Sciatic nerve (tissue), 2 donors: ENCODE measurements at regions not wholly inside any gene's neighbourhood (a gene's known extent, or its start where the extent isn't known, plus 50 kb on each side); places are given as distances from the start of the nearest gene placed in this dataset.
A peak's percentile ranks its signal among the peaks of the same experiment; 100 is the strongest.
"Not testable (repeated sequence)": the region's sequence is repeated elsewhere in the genome, so short reads cannot be mapped to it uniquely, and the experiment has no call there.

Experiments
- ATAC-seq: fragments of 200-7000 bp; cut with Tn5 transposase; one replicate; pipeline ENCODE4 v1.9.1; 2020; ENCODE audit warnings: mild to moderate bottlenecking, moderate library complexity
- DNase-seq: peaks from one replicate; pipeline ENCODE4 v3.0.0-alpha.2; 2020; ENCODE audit warnings: low spot score
- intact Hi-C: fragments of 100-400 bp; cut with DNase I; formaldehyde crosslinking; loops from one replicate; pipeline ENCODE4 v1.14.2; 2022
- donor health status: DM: no; HTN: no; CAD: no.
- donor health status: DM: no; HTN: no; CAD: no.

DNA sequence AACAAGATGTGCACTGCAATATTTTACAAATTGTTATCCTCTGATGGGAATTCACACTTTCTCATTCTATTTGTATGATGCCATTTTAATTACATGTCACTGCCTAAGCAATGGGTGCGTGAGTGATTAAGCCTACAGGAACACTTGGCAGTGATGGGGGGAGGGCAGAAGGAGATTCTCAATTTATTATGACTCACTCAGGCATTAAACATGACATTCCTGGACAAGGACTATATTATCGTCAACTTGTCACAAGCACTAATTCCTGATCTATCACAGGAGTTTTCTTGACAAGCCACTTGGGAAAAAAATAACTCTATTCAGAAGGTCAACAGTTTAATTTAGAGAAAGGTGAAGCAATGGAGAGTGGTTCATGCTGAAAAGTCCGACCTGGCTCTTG, 556.8 kb downstream of the NSUN3 start:
- intact Hi-C loops: no loop called here
- DNase-seq: no peak
- ATAC-seq: no peak

DNA sequence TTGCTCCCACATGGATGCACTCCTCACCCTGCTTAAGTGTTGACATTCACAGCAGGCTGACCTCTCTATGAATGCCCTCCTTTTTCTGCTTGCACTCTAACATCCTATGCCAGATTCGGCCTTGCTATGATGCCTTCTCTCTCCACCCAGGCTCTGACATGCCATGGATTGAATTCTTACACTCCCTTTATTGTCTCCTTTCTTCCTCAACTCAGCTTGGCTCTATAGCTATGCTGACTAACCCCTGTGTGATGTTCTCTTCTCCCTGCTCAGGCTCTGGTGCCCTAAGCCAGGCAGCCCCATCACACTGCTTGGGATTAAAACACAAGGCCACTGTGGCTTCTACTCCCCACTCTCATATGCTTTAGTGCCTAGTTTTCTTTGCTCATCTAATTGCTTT, 563.7 kb downstream of the NSUN3 start:
- DNase-seq (no peak), ATAC-seq (peak; percentile 34)
- intact Hi-C loops: no loop called here

DNA sequence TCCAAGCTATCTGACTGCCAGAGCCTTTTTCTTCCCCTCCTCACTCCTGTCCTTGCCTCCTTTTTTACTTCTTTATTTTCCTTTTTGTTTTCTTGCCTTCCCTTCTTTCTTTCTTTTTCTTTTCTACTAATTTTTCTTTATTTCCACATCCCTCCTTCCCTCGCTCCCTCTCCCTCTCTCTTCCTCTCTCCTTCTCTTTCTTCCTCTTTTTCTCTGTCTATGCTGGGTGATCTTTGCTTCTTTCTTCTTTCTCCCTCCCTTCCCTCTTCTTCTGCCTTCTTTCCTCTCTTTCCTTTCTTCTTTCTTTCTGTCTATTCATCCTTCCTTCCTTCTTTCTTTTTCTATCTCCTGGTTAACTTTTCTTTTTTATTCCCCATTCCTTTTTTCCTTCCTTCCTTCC, 564.8 kb downstream of the NSUN3 start:
- intact Hi-C loops: no loop called here
- no peak for DNase-seq
- ATAC-seq: no peak

DNA sequence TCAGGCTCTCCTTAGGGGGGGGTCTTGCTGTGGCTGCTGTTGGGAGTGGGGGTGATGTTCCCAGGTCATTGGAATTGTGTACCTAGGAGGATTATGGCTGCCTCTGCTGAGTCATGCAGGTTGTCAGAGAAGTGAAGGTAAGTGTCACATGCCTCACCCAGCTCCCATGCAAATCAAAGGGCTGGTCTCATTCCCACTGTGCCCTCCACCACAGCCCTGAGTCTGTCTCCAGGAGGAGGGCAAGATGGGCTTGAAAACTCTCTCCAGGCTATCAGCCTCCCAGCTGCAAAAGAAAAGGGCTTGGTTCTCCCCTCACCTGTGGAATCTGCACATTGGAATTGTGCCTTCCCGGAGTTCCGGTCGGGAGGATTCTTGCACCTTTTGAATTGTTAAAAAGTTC, 580.5 kb downstream of the NSUN3 start:
- no peak for DNase-seq
- ATAC-seq: no peak
- intact Hi-C loops: no loop called here

DNA sequence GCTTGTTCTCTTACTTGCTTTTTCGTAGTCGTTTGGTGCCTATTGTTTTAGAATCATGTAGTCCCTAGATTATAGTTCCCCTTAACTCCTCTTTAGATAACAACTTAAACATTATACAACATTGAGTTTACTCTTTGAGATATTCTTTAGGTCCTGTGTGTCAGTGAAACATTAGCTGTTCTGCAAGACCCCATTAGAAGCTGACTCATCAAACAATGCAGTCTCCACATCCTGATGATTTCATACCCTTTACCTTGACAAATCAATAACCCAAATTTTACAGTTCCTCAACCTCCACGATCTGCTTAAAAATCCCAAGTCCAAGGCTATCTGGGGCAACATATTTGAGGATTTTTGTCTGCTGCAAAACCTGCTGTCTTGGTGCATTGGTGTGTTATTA, 582.9 kb downstream of the NSUN3 start:
- ATAC-seq: no peak
- no peak for DNase-seq
- intact Hi-C loops: no loop called here

DNA sequence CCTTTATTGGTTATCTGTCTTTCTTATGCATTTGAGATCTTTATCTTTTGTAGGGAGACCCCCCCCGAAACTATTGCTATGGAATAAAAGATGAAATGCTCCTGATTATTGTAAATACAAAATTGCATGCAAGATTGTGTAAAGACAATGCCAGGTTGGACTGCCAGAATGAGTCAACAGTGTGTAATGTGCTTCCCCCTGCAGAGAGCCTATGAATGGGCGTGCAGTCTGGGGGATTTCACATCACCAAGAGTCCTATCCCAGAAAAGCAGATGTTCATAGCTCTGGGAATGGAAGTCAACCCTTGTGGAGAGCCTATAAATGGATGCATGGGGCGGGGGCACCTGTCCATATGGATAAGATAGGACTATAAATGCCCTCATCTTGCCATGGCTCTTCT, 584.3 kb downstream of the NSUN3 start:
- intact Hi-C loops: no loop called here
- ATAC-seq (no peak), DNase-seq (no peak)

DNA sequence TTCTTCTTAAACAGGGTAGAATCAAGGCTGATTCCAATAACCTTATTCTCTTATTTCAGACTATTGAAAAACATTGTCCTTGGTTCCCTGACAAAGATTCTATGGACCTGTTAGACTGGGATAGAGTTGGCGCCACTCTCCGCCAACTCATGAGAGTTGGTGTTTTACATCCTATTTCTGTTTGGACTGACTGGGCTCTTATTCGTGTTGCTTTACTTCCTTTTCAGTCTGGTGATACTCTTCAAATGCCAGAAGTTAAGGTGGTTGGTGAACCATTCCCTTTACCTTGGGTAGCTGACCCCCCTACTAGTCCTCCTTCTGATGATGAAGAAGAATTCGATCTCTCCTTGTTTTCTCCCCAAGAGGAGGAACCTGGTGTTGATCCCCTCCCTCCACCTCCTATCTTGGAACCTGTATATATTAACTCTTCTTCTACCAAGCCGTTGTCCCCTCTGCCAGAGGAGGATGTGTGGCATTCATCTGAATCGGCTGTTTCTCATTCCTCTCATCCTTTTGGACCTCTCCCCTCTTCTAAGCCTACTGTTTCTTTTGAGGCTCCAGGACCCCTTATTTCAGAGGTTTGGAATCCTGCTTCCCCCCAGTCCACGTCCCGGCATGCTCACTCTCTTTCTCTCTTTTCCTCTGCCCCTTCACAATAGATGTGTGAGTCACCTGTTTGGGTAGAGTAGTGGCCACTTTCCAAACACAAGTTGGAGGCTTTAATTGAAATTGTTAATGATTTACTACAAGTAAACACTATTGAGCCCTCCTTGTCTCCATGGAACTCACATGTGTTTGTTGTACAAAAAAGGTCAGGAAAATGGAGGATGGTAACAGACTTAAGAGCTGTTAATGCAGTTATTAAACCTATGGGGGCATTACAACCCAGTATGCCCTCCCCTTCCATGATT, 585.7 kb downstream of the NSUN3 start:
- not testable (repeated sequence) for ATAC-seq

DNA sequence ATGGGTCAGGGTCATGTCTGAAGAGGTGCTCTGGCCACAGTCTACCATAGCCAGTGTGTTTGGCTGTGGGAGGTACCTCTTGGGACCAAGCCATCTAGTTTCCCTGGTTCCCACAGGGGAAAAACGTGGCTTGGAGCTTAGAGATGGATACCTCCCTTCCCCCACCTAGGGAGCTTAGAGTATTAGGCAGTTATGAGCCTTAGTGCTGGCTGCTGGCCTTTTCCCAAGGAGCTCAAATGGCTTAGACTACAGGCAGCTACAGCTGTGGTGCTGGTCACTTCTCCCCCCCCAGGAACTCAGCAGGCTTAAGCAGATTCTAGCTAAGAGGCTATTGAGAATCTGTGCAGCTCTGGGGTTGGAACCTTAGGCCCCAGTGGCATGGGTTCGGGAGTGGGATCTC, 591.2 kb downstream of the NSUN3 start:
- DNase-seq: no peak
- intact Hi-C loops: no loop called here
- no peak for ATAC-seq

More for the DNA sequence above, 585.7 kb downstream of the NSUN3 start:
- intact Hi-C loops, DNase-seq: not testable (repeated sequence)

DNA sequence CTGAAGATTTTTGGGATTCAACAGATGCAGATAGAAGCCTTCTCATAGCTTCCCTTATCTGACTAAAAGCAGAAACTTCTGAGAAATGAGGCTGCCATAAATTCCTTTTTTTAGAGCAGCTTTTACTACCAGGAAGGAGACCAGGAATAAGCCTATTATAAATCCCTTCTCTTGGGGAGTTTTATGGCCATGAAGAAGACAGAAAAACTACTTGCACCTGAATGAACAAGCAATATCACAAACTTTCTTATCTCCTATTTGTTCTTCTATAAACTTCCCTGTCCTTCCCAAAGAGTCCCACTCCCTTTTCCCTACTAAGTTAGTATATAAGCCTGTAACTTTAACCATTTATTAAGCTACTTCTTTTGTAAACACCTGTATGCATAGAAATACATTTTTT, 603.1 kb downstream of the NSUN3 start:
- intact Hi-C loops: no loop called here
- DNase-seq: no peak
- ATAC-seq: no peak

DNA sequence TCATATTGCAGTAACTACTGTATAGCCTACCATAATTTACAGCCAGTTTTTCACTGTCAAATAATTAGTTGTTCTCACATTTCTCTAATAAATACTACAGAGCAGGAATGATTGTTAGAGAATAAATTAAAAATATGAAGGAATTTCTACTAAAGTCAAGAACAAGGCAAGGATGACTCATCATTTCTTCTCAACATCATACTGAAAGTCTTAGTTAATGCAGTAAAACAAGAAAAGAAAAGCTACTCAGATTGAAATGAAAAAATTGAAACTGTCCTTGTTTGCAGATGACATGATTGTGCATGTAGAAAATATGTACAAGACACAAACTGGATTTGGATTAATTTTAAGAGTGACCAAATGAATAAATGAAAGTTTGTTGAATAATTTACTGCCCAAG, 608.2 kb downstream of the NSUN3 start:
- intact Hi-C loops: no loop called here
- DNase-seq: no peak
- ATAC-seq: no peak

DNA sequence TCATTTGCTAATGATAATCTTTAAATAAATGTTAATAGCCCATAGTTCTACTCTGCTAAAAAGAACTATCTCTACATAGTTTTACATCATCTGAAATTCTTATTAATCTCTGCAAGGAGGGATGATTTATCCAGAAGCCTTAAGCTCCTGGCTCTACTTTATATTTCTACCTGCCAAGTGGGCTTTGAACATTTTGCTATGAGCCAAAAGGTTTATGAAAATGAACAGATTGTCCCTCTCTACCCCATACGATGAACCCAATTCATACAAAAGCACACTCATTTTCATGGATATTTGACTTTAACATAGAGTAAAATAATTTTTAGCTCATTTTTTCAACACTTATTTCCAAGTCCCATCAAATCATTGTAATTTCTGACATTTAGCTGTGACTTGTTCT, 611.0 kb downstream of the NSUN3 start:
- intact Hi-C loops: no loop called here
- ATAC-seq: no peak
- no peak for DNase-seq

DNA sequence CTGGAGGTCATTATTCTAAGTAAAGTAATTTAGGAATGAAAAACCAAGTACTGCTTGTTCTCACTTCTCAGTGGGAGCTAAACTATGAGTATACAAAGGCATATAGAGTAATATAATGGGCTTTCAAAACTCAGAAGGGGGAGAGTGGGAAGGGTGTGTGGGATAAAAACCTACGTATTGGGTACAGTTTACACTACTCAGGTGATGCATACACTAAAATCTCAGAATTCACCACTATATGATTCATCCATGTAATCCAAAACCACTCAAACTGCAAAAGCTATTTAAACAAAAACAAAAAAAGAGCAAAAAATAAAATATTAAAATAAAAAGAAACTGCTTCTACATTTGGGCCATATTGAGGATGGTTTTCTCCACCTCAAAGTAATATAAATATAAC, 623.3 kb downstream of the NSUN3 start:
- ATAC-seq (no peak), DNase-seq (no peak)
- intact Hi-C loops: no loop called here

DNA sequence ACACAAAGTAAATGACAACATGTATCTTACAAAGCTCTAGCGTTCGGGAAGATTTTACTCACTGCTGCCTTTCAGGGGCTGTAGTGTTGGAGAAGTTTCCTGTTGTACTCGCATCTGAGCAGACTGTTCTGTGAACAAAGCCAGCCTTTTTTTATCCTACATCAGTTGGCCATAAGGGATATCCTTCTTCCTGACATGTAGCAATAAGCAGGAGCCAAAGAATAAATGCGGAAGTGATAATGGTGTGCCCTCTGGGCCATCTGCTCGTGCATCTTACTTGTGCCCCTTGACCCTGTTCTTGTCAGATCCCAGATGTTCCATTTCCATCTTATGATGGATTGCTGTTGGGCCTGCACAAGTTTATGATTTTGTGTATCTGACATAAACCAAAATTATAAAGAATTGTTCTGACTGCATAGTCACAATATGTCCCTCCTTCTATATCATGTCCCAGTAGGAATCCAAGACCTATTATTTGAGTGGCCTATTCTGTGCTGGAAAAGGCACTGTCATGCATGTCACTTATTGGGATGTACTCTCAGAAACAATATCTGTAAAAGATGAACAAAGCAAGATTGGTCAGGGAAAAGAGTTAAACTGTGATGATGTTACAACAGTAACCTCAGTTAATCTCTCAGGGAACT, 631.3 kb downstream of the NSUN3 start:
- ATAC-seq: no peak
- DNase-seq: no peak
- intact Hi-C loops: no loop called here

DNA sequence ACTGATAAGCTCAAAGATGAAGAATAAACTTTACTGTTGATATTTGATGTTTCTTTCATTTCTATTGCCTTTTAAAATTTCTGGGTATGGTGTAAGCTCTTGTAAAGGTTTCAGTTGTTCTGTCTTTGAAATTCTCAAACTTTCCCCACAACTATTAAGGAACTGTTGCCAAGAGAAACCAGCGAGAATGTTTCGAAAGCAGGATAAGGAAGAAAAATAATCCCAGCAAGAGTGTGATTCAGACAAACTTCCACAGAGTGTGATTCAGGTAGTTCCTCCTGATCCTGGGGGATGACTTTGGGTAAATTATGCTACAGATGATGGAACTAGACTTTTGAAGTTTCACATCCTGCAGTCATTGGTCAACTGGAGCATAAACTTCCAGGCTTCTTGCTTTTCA, 632.0 kb downstream of the NSUN3 start:
- peak; percentile 71 for ATAC-seq

DNA sequence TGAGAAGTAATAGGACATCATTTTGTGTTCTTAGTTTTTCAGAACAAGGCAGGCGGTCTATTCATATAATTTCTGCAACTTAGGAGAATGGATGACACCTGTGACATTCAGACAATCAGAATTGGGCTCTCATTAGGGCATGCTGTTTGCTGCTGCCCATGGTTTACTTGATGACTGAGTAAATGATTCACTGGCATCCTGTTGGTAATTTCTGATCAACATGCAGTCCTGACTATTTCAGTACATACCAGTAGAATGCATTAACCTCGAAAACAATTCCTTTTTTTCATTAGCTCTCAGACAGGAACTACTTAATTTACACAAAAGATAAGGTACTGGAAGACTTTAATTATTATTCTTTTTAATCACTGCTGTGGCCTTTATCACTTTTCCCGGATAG, 641.6 kb downstream of the NSUN3 start:
- ATAC-seq (no peak), DNase-seq (no peak)
- intact Hi-C loops: no loop called here

More for the DNA sequence above, 632.0 kb downstream of the NSUN3 start:
- intact Hi-C loops: no loop called here
- DNase-seq: no peak

DNA sequence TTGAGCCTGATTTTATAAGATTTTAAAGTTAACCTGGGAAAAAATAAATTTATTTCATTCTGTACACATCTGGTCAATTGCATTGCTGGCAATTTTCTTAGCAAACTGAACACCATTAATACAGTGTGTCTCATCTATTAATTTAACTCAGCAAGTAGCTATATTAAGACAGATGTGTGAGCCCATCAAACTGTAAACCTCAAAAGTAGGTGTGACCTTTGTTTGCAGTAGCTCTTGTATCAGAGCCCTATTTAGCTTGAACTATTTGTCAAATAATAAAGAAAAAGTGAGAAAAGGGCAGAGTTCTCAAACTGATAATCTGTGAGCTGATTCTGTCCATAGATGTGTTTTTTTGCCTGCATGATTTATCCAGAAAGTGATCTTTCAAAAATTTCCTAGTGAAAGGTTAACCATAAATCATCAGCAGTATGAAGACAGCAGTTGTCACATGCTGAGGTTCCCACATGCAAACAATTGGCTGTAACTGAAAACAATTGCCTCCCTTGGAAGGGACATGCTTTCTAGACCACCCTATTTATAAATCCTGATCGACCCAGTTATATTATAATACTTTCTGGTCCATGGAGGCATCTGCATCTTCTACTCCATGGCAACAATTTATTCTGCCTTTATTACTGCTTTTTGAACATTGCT, 646.5 kb downstream of the NSUN3 start:
- intact Hi-C loops: no loop called here
- DNase-seq (no peak), ATAC-seq (no peak)

DNA sequence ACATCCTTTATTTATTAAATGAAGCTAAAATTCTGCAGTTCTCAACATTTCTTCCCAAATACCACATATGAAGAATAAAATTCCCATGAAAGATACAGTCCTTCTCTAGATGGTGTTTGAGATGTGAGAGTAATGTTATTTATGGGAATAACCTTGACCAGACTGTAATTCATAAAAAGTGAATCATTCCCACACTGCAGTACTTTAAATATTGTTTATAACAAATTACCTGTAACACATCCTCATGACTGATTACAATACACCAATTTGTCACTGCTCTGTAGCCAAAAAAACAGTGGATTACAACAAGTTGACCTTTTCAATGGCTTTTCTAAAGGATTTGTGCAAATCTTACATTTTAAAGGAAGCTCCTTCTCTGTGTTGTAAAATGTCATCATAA, 651.3 kb downstream of the NSUN3 start:
- intact Hi-C loops: no loop called here
- no peak for ATAC-seq
- no peak for DNase-seq

DNA sequence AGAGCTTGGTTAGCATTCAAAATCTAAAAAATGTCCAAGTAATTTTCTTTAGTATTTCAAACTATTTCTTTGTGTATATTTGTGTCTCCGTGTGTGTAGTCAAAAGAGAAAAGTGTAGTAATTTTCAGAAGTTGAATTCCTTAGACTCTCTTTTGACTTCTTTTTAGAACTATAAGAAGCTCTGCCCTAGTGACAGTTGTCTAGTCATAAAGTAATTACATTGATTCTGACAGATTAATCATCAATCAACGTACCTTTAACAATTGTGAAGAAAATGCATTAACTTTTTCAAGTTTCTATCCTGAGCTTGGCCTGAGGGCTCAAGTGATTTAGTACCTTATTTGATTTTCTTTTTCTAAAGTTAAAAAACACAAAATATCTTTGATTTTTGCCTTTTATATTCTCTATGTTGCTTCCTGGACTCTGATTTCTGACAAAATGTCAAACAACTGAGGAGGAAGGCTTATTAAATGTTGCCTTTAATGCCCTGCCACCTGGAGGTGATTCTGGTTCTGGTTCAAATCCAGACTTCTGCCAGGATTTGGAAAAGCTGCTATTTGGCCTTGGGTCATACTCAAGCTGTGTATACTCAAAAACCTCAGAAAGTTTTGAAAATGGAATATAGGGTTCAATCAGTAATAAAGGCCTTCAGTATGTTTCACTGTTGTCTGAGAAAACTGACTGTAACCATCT, 653.6 kb downstream of the NSUN3 start:
- ATAC-seq: no peak
- DNase-seq: no peak
- intact Hi-C loops: no loop called here

DNA sequence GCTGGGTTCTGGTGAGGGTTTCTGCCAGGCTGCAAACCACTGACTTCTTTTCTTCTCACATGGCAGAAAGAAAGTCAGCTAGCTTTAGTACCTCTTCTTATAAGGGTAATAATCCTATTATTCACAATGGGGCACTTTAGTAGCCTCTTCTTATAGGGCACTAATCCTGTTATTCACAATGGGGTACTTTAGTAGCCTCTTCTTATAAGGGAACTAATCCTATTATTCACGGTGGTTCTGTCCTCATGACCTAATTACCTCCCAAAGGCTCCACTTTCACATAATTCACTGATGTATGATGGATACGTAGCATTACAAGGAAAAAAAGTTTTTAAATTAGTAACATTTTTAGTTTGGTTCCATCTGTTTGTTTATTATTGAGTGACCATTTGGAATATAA, 671.3 kb downstream of the NSUN3 start:
- DNase-seq: no peak
- ATAC-seq: no peak
- intact Hi-C loops: no loop called here

DNA sequence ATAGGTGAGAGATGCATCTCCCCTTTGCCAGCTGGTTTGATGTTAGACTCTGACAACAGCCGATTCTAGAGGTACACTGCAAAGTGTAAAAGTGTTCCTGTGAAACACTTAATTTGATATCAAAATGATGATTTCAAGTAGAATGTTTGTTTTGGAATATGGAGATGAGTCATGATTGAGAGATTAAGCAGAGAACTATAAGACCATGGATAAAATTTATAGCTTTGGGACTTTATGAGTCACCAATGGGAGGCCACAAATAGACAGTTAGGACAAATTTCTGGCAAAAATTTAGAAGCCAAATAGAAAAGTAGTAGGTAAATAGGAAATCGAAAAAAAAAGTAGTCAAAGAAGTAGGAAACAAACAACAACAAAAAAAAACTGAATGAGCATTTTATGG, 672.5 kb downstream of the NSUN3 start:
- intact Hi-C loops: no loop called here
- DNase-seq (no peak), ATAC-seq (no peak)
